KMS-11 (cell line): ENCODE measurements at regions not wholly inside any gene's neighbourhood (a gene's known extent, or its start where the extent isn't known, plus 50 kb on each side); places are given as distances from the start of the nearest gene placed in this dataset.

Experiments used
- H2AFZ ChIP-seq: fragments of 200-600 bp; sonication (generic); 2 replicates; pipeline ENCODE4 v1.6.1; 2016; ENCODE audit warnings: antibody characterized with exemption, mixed run types, low read depth
- H3K27ac ChIP-seq: fragments of 200-600 bp; sonication (generic); 2 replicates; pipeline ENCODE4 v1.6.1; 2016; ENCODE audit warnings: mild to moderate bottlenecking, mixed run types
- H3K27me3 ChIP-seq: fragments of 200-600 bp; sonication (generic); 2 replicates; pipeline ENCODE4 v1.6.1; 2017; ENCODE audit warnings: mild to moderate bottlenecking, low read depth, mixed run types, moderate library complexity; ENCODE audit not compliant: insufficient read depth
- H3K36me3 ChIP-seq: fragments of 200-600 bp; sonication (generic); 2 replicates; pipeline ENCODE4 v1.6.1; 2017; ENCODE audit warnings: mild to moderate bottlenecking, mixed run types; ENCODE audit not compliant: insufficient read depth
- H3K4me1 ChIP-seq: fragments of 200-600 bp; sonication (generic); 2 replicates; pipeline ENCODE4 v1.6.1; 2016; ENCODE audit warnings: mild to moderate bottlenecking, low read depth, mixed run types; ENCODE audit not compliant: poor library complexity, severe bottlenecking
- H3K4me2 ChIP-seq: fragments of 200-600 bp; sonication (generic); 2 replicates; pipeline ENCODE4 v1.7.0; 2016; ENCODE audit warnings: mild to moderate bottlenecking, mixed run types
- H3K4me3 ChIP-seq: fragments of 200-600 bp; sonication (generic); IDR thresholded peaks from 2 replicates; pipeline ENCODE4 v1.6.1; 2017; ENCODE audit warnings: low read depth, low read length, mixed read lengths; ENCODE audit not compliant: insufficient read depth
- H3K79me2 ChIP-seq: fragments of 200-600 bp; sonication (generic); 2 replicates; pipeline ENCODE4 v1.6.1; 2016; ENCODE audit warnings: low read depth, mixed run types; ENCODE audit not compliant: insufficient read depth
- H3K9ac ChIP-seq: fragments of 200-600 bp; sonication (generic); 2 replicates; pipeline ENCODE4 v1.6.1; 2016; ENCODE audit warnings: mild to moderate bottlenecking, mixed run types
- H4K20me1 ChIP-seq: fragments of 200-600 bp; sonication (generic); 2 replicates; pipeline ENCODE4 v1.6.1; 2016; ENCODE audit warnings: mild to moderate bottlenecking, mixed run types; ENCODE audit not compliant: insufficient read depth
- CTCF ChIP-seq: fragments of 200-600 bp; sonication (generic); conservative IDR thresholded peaks from 2 replicates; pipeline ENCODE4 v1.6.1; 2017; ENCODE audit warnings: low read depth, mild to moderate bottlenecking, antibody characterized with exemption, low read length, moderate library complexity, mixed read lengths

- H3K27ac ChIP-seq, result no peak overlapping the region
- no peak overlapping the region for H3K4me3 ChIP-seq
- no peaks in the 10 kb centered on the region for H3K79me2 ChIP-seq
- no peak overlapping the region for H2AFZ ChIP-seq
- TF ChIP-seq CTCF, result no peak
- H3K4me2 ChIP-seq, result no peak overlapping the region
- no peaks in the 10 kb centered on the region for H4K20me1 ChIP-seq
- H3K36me3 ChIP-seq, result no peaks in the 10 kb centered on the region
- no peaks in the 10 kb centered on the region for H3K27me3 ChIP-seq
- no peak overlapping the region for H3K9ac ChIP-seq
- H3K4me1 ChIP-seq, result no peaks in the 10 kb centered on the region
Measured at GRCh38 chrX:16435399-16435986, 214.5 kb upstream of the S100G start.

GRCh38 chrX:16436348-16437188 lies 213.4 kb upstream of the S100G start:
- Histone ChIP-seq H3K36me3 (no peaks in the 10 kb centered on the region), H3K27me3 (no peaks in the 10 kb centered on the region), H3K27ac (no peak overlapping the region), H3K4me2 (no peak overlapping the region), H3K9ac (no peak overlapping the region), H3K79me2 (no peaks in the 10 kb centered on the region), H2AFZ (no peak overlapping the region), H3K4me3 (no peak overlapping the region), H3K4me1 (no peaks in the 10 kb centered on the region), H4K20me1 (no peaks in the 10 kb centered on the region)
- TF ChIP-seq CTCF, result peak; percentile 84

GRCh38 chrX:16440446-16440845 lies 209.5 kb upstream of the S100G start:
- Histone ChIP-seq H3K4me2 (no peak overlapping the region), H4K20me1 (no peaks in the 10 kb centered on the region), H3K4me1 (no peaks in the 10 kb centered on the region), H3K27me3 (no peaks in the 10 kb centered on the region), H3K4me3 (no peak overlapping the region), H3K27ac (no peak overlapping the region), H2AFZ (no peak overlapping the region), H3K9ac (no peak overlapping the region), H3K79me2 (no peaks in the 10 kb centered on the region), H3K36me3 (no peaks in the 10 kb centered on the region)
- TF ChIP-seq CTCF, result no peak

- H3K36me3 ChIP-seq, result no peaks in the 10 kb centered on the region
- H2AFZ ChIP-seq, result no peak overlapping the region
- no peak overlapping the region for H3K4me2 ChIP-seq
- no peak overlapping the region for H3K9ac ChIP-seq
- no peak overlapping the region for H3K4me3 ChIP-seq
- H3K27ac ChIP-seq, result no peak overlapping the region
- no peaks in the 10 kb centered on the region for H3K4me1 ChIP-seq
- no peaks in the 10 kb centered on the region for H4K20me1 ChIP-seq
- H3K79me2 ChIP-seq, result no peaks in the 10 kb centered on the region
- H3K27me3 ChIP-seq, result no peaks in the 10 kb centered on the region
- TF ChIP-seq CTCF, result no peak
Measured at GRCh38 chrX:16444353-16444752, 205.6 kb upstream of the S100G start.
